22Rv1 (cell line): ENCODE measurements at regions not wholly inside any gene's neighbourhood (a gene's known extent, or its start where the extent isn't known, plus 50 kb on each side); places are given as distances from the start of the nearest gene placed in this dataset.

Experiments
- H3K27ac ChIP-seq: fragments of 450-650 bp; 2 replicates; pipeline ENCODE4 v1.5.1; 2017
- CTCF ChIP-seq: fragments of 450-650 bp; IDR thresholded peaks from 2 replicates; pipeline ENCODE4 v1.5.1; 2017; ENCODE audit warnings: mild to moderate bottlenecking
- ZFX ChIP-seq: fragments of 450-650 bp; IDR thresholded peaks from 2 replicates; pipeline ENCODE4 v1.6.1; 2017; ENCODE audit warnings: antibody characterized with exemption, borderline replicate concordance

- H3K27ac ChIP-seq: no peak overlapping the region
- no peak for TF ChIP-seq CTCF
- no peak for TF ChIP-seq ZFX
These were observed 887.1 kb downstream of the TFAP2A start for GRCh38 chr6:9527679-9528286.

GRCh38 chr6:9523462-9523861 is 891.4 kb downstream of the TFAP2A start:
- TF ChIP-seq ZFX (no peak), CTCF (no peak)
- no peak overlapping the region for H3K27ac ChIP-seq

- H3K27ac ChIP-seq: no peak overlapping the region
- TF ChIP-seq CTCF: no peak
- no peak for TF ChIP-seq ZFX
These were observed 892.8 kb downstream of the TFAP2A start for GRCh38 chr6:9522101-9522500.

- TF ChIP-seq CTCF: no peak
- no peak for TF ChIP-seq ZFX
- no peak overlapping the region for H3K27ac ChIP-seq
These were observed 893.7 kb downstream of the TFAP2A start for GRCh38 chr6:9521152-9521530.

- TF ChIP-seq ZFX: no peak
- TF ChIP-seq CTCF: no peak
- H3K27ac ChIP-seq: no peak overlapping the region
These were observed 894.3 kb downstream of the TFAP2A start for GRCh38 chr6:9520417-9521151.

- TF ChIP-seq CTCF (no peak), ZFX (no peak)
These were observed 896.4 kb downstream of the TFAP2A start for GRCh38 chr6:9518431-9518830.

GRCh38 chr6:9517806-9518205 is 897.1 kb downstream of the TFAP2A start:
- TF ChIP-seq CTCF (no peak), ZFX (no peak)

More at GRCh38 chr6:9518431-9518830, 896.4 kb downstream of the TFAP2A start:
- no peak overlapping the region for H3K27ac ChIP-seq

More at GRCh38 chr6:9517806-9518205, 897.1 kb downstream of the TFAP2A start:
- H3K27ac ChIP-seq: no peak overlapping the region
